Thoracic aorta (tissue), 2 donors: ENCODE measurements at regions not wholly inside any gene's neighbourhood (a gene's known extent, or its start where the extent isn't known, plus 50 kb on each side); places are given as distances from the start of the nearest gene placed in this dataset.
A peak's percentile ranks its signal among the peaks of the same experiment; 100 is the strongest.

Experiments used
- ATAC-seq: fragments of 150-250 bp; one replicate; pipeline ENCODE4 v1.8.0; 2017; ENCODE audit warnings: low read depth; ENCODE audit not compliant: insufficient number of reproducible peaks, low FRiP score
- DNase-seq: peaks from one replicate; pipeline ENCODE4 v3.0.0-alpha.2; 2020; ENCODE audit warnings: low spot score
- H3K27ac ChIP-seq, 2 donors: fragments of 200-600 bp; sonication (generic); 1 replicate in 1 of 2; 2 replicates in 1 of 2; pipeline ENCODE4 v1.5.1; 2016; ENCODE audit warnings: mild to moderate bottlenecking in 2 of 2, moderate library complexity in 2 of 2
- H3K27me3 ChIP-seq: fragments of 200-600 bp; sonication (generic); replicated peaks from 2 replicates; pipeline ENCODE4 v1.6.0; 2016; ENCODE audit warnings: mild to moderate bottlenecking; ENCODE audit not compliant: insufficient read depth
- H3K36me3 ChIP-seq: fragments of 200-600 bp; sonication (generic); one replicate; pipeline ENCODE4 v1.5.1; 2016
- H3K4me1 ChIP-seq, 2 donors: fragments of 200-600 bp; sonication (generic); 1 replicate in 1 of 2; 2 replicates in 1 of 2; pipeline versions ENCODE4 v1.5.1 to v1.6.0; 2016; ENCODE audit warnings: low read depth in 2 of 2, mild to moderate bottlenecking in 1 of 2; ENCODE audit not compliant: control insufficient read depth in 1 of 2
- H3K4me3 ChIP-seq: fragments of 200-600 bp; sonication (generic); 2 replicates; pipeline ENCODE4 v1.5.1; 2016; ENCODE audit warnings: mild to moderate bottlenecking
- H3K9me3 ChIP-seq: fragments of 200-600 bp; sonication (generic); 2 replicates; pipeline ENCODE4 v1.5.1; 2016
- TF ChIP-seq, protein P1 (sequence below): fragments of 200-600 bp; sonication (generic); IDR thresholded peaks from one replicate; pipeline ENCODE4 v1.5.1; 2019; ENCODE audit warnings: antibody characterized with exemption

GRCh38 chr11:116582571-116582970 is 190.2 kb downstream of the BUD13 start:
- DNase-seq (no peak), ATAC-seq (no peak)
- Histone ChIP-seq H3K27me3 (no peaks in the 10 kb centered on the region), H3K27ac (no peak overlapping the region), H3K36me3 (no peaks in the 10 kb centered on the region), H3K4me1 (peaks cover 3 to 21% of the 10 kb centered on the region in 2 donors), H3K9me3 (no peaks in the 10 kb centered on the region), H3K4me3 (no peak overlapping the region)
- TF ChIP-seq, protein P1, sequence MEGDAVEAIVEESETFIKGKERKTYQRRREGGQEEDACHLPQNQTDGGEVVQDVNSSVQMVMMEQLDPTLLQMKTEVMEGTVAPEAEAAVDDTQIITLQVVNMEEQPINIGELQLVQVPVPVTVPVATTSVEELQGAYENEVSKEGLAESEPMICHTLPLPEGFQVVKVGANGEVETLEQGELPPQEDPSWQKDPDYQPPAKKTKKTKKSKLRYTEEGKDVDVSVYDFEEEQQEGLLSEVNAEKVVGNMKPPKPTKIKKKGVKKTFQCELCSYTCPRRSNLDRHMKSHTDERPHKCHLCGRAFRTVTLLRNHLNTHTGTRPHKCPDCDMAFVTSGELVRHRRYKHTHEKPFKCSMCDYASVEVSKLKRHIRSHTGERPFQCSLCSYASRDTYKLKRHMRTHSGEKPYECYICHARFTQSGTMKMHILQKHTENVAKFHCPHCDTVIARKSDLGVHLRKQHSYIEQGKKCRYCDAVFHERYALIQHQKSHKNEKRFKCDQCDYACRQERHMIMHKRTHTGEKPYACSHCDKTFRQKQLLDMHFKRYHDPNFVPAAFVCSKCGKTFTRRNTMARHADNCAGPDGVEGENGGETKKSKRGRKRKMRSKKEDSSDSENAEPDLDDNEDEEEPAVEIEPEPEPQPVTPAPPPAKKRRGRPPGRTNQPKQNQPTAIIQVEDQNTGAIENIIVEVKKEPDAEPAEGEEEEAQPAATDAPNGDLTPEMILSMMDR, result no peak

GRCh38 chr11:116581349-116581748 is 191.4 kb downstream of the BUD13 start:
- Histone ChIP-seq H3K4me1 (peaks cover 3 to 21% of the 10 kb centered on the region in 2 donors), H3K36me3 (no peaks in the 10 kb centered on the region), H3K27ac (no peak overlapping the region), H3K9me3 (no peaks in the 10 kb centered on the region), H3K4me3 (no peak overlapping the region), H3K27me3 (no peaks in the 10 kb centered on the region)
- DNase-seq (no peak), ATAC-seq (no peak)
- TF ChIP-seq, protein P1, result no peak

GRCh38 chr11:116580799-116581198 is 192.0 kb downstream of the BUD13 start:
- Histone ChIP-seq H3K4me1 (peaks cover 3 to 21% of the 10 kb centered on the region in 2 donors), H3K36me3 (no peaks in the 10 kb centered on the region), H3K9me3 (no peaks in the 10 kb centered on the region), H3K27me3 (no peaks in the 10 kb centered on the region), H3K27ac (no peak overlapping the region), H3K4me3 (peak overlapping the region; percentile 39)
- no peak for ATAC-seq
- TF ChIP-seq, protein P1, result no peak
- DNase-seq, result no peak

GRCh38 chr11:116579857-116580727 is 192.7 kb downstream of the BUD13 start:
- Histone ChIP-seq H3K27ac (no peak overlapping the region), H3K9me3 (no peaks in the 10 kb centered on the region), H3K27me3 (no peaks in the 10 kb centered on the region), H3K4me1 (peaks cover 3 to 21% of the 10 kb centered on the region in 2 donors), H3K4me3 (peak overlapping the region; percentile 45), H3K36me3 (no peaks in the 10 kb centered on the region)
- ATAC-seq (no peak), DNase-seq (no peak)
- TF ChIP-seq, protein P1, result no peak

GRCh38 chr11:116579031-116579653 is 193.6 kb downstream of the BUD13 start:
- Histone ChIP-seq H3K27me3 (no peaks in the 10 kb centered on the region), H3K36me3 (no peaks in the 10 kb centered on the region), H3K4me3 (no peak overlapping the region), H3K4me1 (peaks cover 3 to 21% of the 10 kb centered on the region in 2 donors), H3K9me3 (no peaks in the 10 kb centered on the region), H3K27ac (no peak overlapping the region)
- DNase-seq (no peak), ATAC-seq (no peak)
- TF ChIP-seq, protein P1, result no peak
